GM18909 (cell line): ENCODE measurements at regions not wholly inside any gene's neighbourhood (a gene's known extent, or its start where the extent isn't known, plus 50 kb on each side); places are given as distances from the start of the nearest gene placed in this dataset.
"Not testable (repeated sequence)": the region's sequence is repeated elsewhere in the genome, so short reads cannot be mapped to it uniquely, and the experiment has no call there.

Source experiments
- ATAC-seq: cut with Tn5 transposase; IDR thresholded peaks from one replicate; pipeline ENCODE4 v1.9.1; 2021; ENCODE audit warnings: mild to moderate bottlenecking; ENCODE audit not compliant: unreplicated experiment, poor library complexity

- ATAC-seq: no peak
These were observed 855.9 kb upstream of the MANEA start for GRCh38 chr6:94721459-94721858.

GRCh38 chr6:94713446-94713845, 863.9 kb upstream of the MANEA start:
- ATAC-seq: no peak

GRCh38 chr6:94698773-94699172, 878.6 kb upstream of the MANEA start:
- ATAC-seq: no peak

GRCh38 chr6:94687255-94687654, 890.1 kb upstream of the MANEA start:
- ATAC-seq: not testable (repeated sequence)

GRCh38 chr6:94683409-94683808, 893.9 kb upstream of the MANEA start:
- ATAC-seq: no peak

GRCh38 chr6:94680669-94681212, 896.6 kb upstream of the MANEA start:
- no peak for ATAC-seq

- ATAC-seq: no peak
These were observed 904.1 kb upstream of the MANEA start for GRCh38 chr6:94673251-94673650.

GRCh38 chr6:94670017-94670416, 907.3 kb upstream of the MANEA start:
- no peak for ATAC-seq

- no peak for ATAC-seq
These were observed 908.5 kb upstream of the MANEA start for GRCh38 chr6:94668876-94669275.

GRCh38 chr6:94658929-94659328, 918.4 kb upstream of the MANEA start:
- ATAC-seq: no peak

GRCh38 chr6:94651239-94651638, 926.1 kb upstream of the MANEA start:
- ATAC-seq: no peak

GRCh38 chr6:94645191-94645590, 932.1 kb upstream of the MANEA start:
- ATAC-seq: no peak

GRCh38 chr6:94639564-94639963, 937.8 kb upstream of the MANEA start:
- no peak for ATAC-seq

GRCh38 chr6:94636780-94637385, 940.5 kb upstream of the MANEA start:
- ATAC-seq: no peak

GRCh38 chr6:94623586-94623985, 953.7 kb upstream of the MANEA start:
- no peak for ATAC-seq

- no peak for ATAC-seq
These were observed 954.6 kb upstream of the MANEA start for GRCh38 chr6:94622783-94623182.

- ATAC-seq: no peak
These were observed 976.7 kb upstream of the MANEA start for GRCh38 chr6:94600636-94601035.

- ATAC-seq: no peak
These were observed 979.8 kb upstream of the MANEA start for GRCh38 chr6:94597487-94597886.

GRCh38 chr6:94590416-94590815, 986.9 kb upstream of the MANEA start:
- ATAC-seq: no peak

- ATAC-seq: no peak
These were observed 989.0 kb upstream of the MANEA start for GRCh38 chr6:94588301-94588700.

- ATAC-seq: no peak
These were observed 993.1 kb upstream of the MANEA start for GRCh38 chr6:94584211-94584610.

- ATAC-seq: no peak
These were observed 1006.8 kb upstream of the MANEA start for GRCh38 chr6:94570581-94570980.

- ATAC-seq: no peak
These were observed 1014.5 kb upstream of the MANEA start for GRCh38 chr6:94562846-94563245.
